ENCODE measurements at regions not wholly inside any gene's neighbourhood (a gene's known extent, or its start where the extent isn't known, plus 50 kb on each side); places are given as distances from the start of the nearest gene placed in this dataset.

DNA sequence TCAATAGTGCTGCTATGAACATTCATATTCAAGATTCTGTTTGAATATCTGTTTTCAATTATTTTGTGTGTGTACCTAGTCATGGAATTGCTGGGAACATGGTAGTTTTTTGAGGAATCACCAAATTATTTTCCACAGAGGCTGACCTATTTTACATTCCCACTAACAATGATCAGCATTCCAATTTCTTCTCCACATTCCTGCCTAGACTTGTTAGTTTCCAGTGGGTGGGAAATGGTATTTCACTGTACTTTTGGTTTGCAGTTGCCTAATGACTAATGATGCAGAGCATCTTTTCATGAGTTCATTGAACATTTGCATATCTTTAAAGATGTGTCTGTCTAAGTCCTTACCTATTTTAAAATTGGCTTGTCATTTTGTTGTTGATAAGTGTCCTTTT lies 1182.6 kb upstream of the B3GALT2 start:
- Histone ChIP-seq H3K27ac (no peak overlapping the region), H3K36me3 (no peaks in the 10 kb centered on the region), H3K27me3 (no peaks in the 10 kb centered on the region), H3K4me3 (replicated peaks in 1 of 3) (no peak overlapping the region), H3K4me1 (no peaks in the 10 kb centered on the region), H3K9me3 (no peaks in the 10 kb centered on the region)
- intact Hi-C loops (cut with DNase I): no loop called here
- TF ChIP-seq, protein P1, sequence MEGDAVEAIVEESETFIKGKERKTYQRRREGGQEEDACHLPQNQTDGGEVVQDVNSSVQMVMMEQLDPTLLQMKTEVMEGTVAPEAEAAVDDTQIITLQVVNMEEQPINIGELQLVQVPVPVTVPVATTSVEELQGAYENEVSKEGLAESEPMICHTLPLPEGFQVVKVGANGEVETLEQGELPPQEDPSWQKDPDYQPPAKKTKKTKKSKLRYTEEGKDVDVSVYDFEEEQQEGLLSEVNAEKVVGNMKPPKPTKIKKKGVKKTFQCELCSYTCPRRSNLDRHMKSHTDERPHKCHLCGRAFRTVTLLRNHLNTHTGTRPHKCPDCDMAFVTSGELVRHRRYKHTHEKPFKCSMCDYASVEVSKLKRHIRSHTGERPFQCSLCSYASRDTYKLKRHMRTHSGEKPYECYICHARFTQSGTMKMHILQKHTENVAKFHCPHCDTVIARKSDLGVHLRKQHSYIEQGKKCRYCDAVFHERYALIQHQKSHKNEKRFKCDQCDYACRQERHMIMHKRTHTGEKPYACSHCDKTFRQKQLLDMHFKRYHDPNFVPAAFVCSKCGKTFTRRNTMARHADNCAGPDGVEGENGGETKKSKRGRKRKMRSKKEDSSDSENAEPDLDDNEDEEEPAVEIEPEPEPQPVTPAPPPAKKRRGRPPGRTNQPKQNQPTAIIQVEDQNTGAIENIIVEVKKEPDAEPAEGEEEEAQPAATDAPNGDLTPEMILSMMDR (IDR thresholded peaks at IDR 0.05): no peak
- TF ChIP-seq POLR2A (IDR thresholded peaks at IDR 0.05): no peak
- no peak for DNase-seq

DNA sequence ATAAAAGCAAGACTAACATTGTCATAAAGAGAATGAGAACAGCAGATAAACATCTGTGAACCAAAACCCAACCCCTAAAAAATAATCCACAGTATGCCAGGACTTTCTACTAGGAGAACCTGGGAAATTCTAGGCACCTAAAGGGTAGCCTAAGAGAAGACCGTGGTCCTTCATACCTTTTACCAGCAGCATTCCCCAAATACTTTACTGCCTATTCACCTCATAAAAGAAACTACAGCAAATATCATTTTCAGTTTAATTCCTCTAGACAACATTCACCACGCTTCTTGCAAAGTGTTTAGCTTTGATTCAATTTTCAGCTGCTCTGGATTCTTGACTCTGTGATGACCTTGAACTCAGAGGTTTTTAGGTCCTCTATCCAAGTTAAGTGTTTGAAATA lies 1180.7 kb upstream of the B3GALT2 start:
- Histone ChIP-seq H3K27ac (no peak overlapping the region), H3K4me3 (replicated peaks in 1 of 3) (no peak overlapping the region), H3K9me3 (no peaks in the 10 kb centered on the region), H3K27me3 (no peaks in the 10 kb centered on the region), H3K36me3 (no peaks in the 10 kb centered on the region), H3K4me1 (no peaks in the 10 kb centered on the region)
- TF ChIP-seq, protein P1 (IDR thresholded peaks at IDR 0.05): no peak
- no peak for TF ChIP-seq POLR2A (IDR thresholded peaks at IDR 0.05)
- DNase-seq: no peak
- 75 to 85% methylated on average over 2 of the region's 2 CpGs for WGBS, 2 donors
- intact Hi-C loops (cut with DNase I): no loop called here

DNA sequence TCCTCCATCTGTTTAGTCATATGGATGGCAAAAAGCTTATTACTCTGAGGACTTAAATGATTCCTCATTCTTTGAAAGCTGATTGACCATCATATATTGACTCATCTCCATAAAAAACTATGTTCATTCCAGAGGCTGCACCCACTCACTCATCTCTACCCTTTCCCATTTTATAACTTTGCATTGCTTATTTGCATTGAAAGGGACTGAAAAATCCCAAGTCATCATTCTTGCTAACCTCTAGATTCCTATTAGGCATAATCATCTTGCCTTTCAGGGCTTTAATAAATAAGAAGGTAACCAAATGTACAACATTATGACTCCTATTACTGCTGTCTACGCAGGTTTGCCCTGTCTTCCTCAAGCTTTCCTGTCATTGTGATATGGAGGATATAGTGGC lies 1180.3 kb upstream of the B3GALT2 start:
- Histone ChIP-seq H3K36me3 (no peaks in the 10 kb centered on the region), H3K4me1 (no peaks in the 10 kb centered on the region), H3K27ac (no peak overlapping the region), H3K4me3 (replicated peaks in 1 of 3) (no peak overlapping the region), H3K27me3 (no peaks in the 10 kb centered on the region), H3K9me3 (no peaks in the 10 kb centered on the region)
- no peak for DNase-seq
- intact Hi-C loops (cut with DNase I): no loop called here
- 39 to 88% methylated on average over 1 of the region's 1 CpG for WGBS, 2 donors
- TF ChIP-seq POLR2A (IDR thresholded peaks at IDR 0.05): no peak
- TF ChIP-seq, protein P1 (IDR thresholded peaks at IDR 0.05): no peak

DNA sequence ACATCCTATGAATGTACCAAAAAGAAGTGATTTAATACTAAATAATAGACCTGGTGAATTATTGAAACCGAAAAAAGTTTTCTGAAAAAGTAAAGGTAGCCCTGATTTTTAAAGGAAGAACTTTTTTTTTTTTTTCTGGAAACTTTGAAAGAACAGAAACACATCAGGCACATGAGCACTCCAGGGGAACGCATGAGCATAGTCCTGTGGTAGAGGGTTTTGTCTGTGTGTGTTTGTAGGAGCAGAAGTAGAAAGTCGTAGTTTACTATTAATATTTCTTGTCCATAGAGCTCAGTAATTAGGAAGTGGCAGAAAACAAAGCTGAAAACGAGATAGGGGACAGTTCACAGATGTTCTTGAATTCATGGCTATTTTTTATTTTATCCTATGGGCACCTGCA lies 1175.9 kb upstream of the B3GALT2 start:
- DNase-seq: no peak
- Histone ChIP-seq H3K9me3 (no peaks in the 10 kb centered on the region), H3K27ac (no peak overlapping the region), H3K36me3 (no peaks in the 10 kb centered on the region), H3K27me3 (no peaks in the 10 kb centered on the region), H3K4me3 (replicated peaks in 1 of 3) (no peak overlapping the region), H3K4me1 (no peaks in the 10 kb centered on the region)
- intact Hi-C loops (cut with DNase I): no loop called here
- WGBS, 2 donors: 56 to 62% methylated on average over 4 of the region's 4 CpGs
- TF ChIP-seq, protein P1 (IDR thresholded peaks at IDR 0.05): no peak
- TF ChIP-seq POLR2A (IDR thresholded peaks at IDR 0.05): no peak

DNA sequence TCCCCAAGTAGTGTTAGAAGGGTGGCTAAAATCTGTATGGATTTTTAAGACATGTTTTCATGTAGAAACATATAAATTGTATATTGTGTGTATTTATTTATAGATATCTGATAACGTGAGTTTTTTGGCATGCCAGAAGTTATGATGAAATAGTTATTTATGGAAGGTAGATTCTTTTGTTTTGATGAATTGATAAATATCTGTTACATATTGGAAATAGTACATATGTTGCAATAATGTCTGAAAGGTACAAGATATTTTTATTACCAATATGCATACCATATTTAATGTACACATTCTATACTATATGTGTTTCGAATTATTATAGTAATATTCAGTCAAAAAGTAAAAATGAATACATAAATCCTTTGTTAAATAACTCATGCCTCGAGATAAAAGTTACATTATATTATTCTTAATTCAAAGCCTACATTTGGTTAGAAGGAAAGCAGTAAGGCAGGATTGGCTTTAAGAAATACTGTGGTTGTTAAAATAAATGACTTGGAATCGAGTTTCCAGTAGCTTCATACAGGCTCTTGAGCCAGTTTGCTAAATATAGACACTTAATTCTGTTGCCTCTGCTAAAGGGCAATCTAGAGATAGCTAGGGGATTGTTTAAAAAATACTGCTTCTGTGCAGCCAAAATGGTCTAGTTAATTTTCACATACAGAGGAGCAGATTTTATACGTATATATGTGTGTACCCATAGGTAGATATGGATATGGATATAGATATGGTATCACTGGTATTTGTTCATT lies 1175.1 kb upstream of the B3GALT2 start:
- TF ChIP-seq, protein P1 (IDR thresholded peaks at IDR 0.05): no peak
- TF ChIP-seq POLR2A (IDR thresholded peaks at IDR 0.05): no peak
- 55 to 58% methylated on average over 5 of the region's 5 CpGs for WGBS, 2 donors
- no peaks in the 10 kb centered on the region for H3K4me1 ChIP-seq
- no peaks in the 10 kb centered on the region for H3K27me3 ChIP-seq
- H3K36me3 ChIP-seq: no peaks in the 10 kb centered on the region
- no peak overlapping the region for H3K4me3 ChIP-seq (replicated peaks in 1 of 3)
- DNase-seq: no peak
- intact Hi-C loops (cut with DNase I): no loop called here
- no peak overlapping the region for H3K27ac ChIP-seq
- H3K9me3 ChIP-seq: no peaks in the 10 kb centered on the region

All from thyroid gland (tissue), 4 donors.